ENCODE measurements at regions not wholly inside any gene's neighbourhood (a gene's known extent, or its start where the extent isn't known, plus 50 kb on each side); places are given as distances from the start of the nearest gene placed in this dataset.

DNA sequence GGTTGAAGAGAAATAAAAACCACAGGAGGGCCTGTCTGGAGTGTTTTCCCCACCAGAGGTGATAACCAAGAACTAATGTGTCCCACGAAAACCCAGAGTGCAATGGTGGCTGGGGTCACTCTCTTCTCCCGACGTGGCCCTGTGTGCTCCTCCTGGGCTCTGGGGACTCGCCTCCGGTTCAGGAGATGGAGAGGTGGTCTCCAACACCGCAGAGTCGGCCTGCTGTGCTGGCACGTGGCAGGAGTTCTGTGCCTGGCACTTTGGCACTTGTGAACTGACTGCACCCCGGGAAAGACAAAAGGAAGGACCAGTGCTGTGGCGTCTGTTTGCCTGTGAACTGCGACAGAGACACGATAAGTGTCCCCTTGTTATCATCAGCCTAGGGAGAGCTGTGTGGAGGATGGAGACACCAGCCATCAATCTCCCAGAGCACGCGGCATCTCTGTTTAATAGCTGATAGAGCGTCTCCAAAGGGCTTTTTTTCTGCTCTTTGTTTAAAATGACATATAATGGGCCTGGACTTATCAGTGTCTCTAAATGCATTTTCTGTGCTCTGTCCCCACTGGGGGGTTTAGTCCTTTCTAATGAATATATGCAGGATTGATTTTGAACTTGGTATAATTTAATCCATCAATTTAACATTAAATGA is 98.3 kb downstream of the MRPL36 start:
- H3K27me3 ChIP-seq (ENCODE audit: control insufficient read depth in 1 of 2, insufficient read depth in 2 of 2, low read length in 2 of 2): no peaks in the 10 kb centered on the region
- no peaks in the 10 kb centered on the region for H3K9me3 ChIP-seq (ENCODE audit: control insufficient read depth in 2 of 2, insufficient read depth in 1 of 2, low read depth in 1 of 2, low read length in 1 of 2)
- no peak overlapping the region for H3K4me3 ChIP-seq (ENCODE audit: low read depth in 1 of 2, low read length in 2 of 2)
- WGBS, 2 donors: 75 to 83% methylated on average over 15 of the region's 15 CpGs
- H3K4me1 ChIP-seq (ENCODE audit: control insufficient read depth in 2 of 2, insufficient read depth in 2 of 2, low read length in 1 of 2): no peaks in the 10 kb centered on the region
- H3K27ac ChIP-seq (ENCODE audit: low read depth in 2 of 2, low read length in 1 of 2): no peak overlapping the region
- no peaks in the 10 kb centered on the region for H3K36me3 ChIP-seq (ENCODE audit: control insufficient read depth in 2 of 2, insufficient read depth in 2 of 2, low read length in 1 of 2)

DNA sequence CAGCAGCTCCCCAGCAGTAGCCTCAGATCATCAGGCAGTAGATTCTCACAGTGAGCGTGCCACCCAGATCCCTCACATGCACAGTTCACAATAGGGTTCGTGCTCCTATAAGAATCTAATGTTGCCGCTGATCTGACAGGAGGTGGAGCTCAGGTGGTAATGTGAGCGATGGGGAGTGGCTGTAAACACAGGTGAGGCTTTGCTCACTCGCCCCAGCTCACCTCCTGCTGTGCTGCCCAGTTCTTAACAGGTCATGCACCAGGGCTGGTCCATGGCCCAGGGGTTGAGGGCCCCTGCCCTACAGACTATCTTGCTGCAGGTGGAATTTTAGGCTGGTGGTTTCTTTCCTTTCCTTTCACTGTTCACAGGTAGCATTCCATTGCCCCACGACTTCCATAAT is 100.2 kb downstream of the MRPL36 start:
- WGBS, 2 donors: 79 to 87% methylated on average over 6 of the region's 6 CpGs
- Histone ChIP-seq H3K4me3 (ENCODE audit: low read depth in 1 of 2, low read length in 2 of 2) (no peak overlapping the region), H3K27me3 (ENCODE audit: control insufficient read depth in 1 of 2, insufficient read depth in 2 of 2, low read length in 2 of 2) (no peaks in the 10 kb centered on the region)

DNA sequence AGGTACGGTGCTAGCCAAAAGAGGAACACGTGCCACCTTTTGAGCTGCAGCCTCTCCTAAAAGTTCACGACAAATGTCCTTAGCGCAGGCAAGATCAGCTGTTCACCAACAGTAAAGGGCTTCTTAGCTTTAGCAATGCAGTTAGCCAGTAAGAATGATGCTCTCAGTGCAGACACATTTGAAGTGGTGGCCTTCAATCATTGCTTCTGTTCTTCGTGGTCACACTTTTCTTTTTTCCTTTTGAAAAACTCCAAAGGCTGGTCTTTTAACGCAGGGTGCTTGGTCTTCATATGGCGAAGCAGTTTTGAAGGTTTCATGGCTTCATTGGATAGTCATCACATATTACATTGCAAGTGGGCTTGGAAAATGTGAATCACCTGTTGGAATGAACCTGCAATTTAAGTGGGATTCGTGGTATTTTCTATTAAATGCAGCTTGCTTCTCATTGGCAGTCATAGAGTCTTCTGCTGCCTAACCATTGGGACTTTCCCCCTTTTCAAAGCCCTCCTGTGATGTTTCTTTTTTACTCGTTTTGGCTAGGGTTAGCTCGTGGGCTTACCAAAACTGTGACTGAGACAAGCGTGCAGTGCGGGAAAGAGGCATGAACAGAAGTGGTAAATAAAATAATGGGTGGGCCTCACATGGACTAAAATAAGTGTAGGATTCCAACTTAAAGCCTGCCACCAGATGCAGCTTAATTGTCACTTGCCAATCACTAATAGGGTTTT is 100.9 kb downstream of the MRPL36 start:
- no peaks in the 10 kb centered on the region for H3K4me1 ChIP-seq (ENCODE audit: control insufficient read depth in 2 of 2, insufficient read depth in 2 of 2, low read length in 1 of 2)
- 77 to 80% methylated on average over 12 of the region's 12 CpGs for WGBS, 2 donors
- H3K27ac ChIP-seq (ENCODE audit: low read depth in 2 of 2, low read length in 1 of 2): no peak overlapping the region
- H3K36me3 ChIP-seq (ENCODE audit: control insufficient read depth in 2 of 2, insufficient read depth in 2 of 2, low read length in 1 of 2): no peaks in the 10 kb centered on the region
- H3K9me3 ChIP-seq (ENCODE audit: control insufficient read depth in 2 of 2, insufficient read depth in 1 of 2, low read depth in 1 of 2, low read length in 1 of 2): no peaks in the 10 kb centered on the region
- no peak overlapping the region for H3K4me3 ChIP-seq (ENCODE audit: low read depth in 1 of 2, low read length in 2 of 2)
- H3K27me3 ChIP-seq (ENCODE audit: control insufficient read depth in 1 of 2, insufficient read depth in 2 of 2, low read length in 2 of 2): no peaks in the 10 kb centered on the region

More for the DNA sequence above, 100.2 kb downstream of the MRPL36 start:
- H3K4me1 ChIP-seq (ENCODE audit: control insufficient read depth in 2 of 2, insufficient read depth in 2 of 2, low read length in 1 of 2): no peaks in the 10 kb centered on the region
- H3K36me3 ChIP-seq (ENCODE audit: control insufficient read depth in 2 of 2, insufficient read depth in 2 of 2, low read length in 1 of 2): no peaks in the 10 kb centered on the region
- H3K27ac ChIP-seq (ENCODE audit: low read depth in 2 of 2, low read length in 1 of 2): no peak overlapping the region
- no peaks in the 10 kb centered on the region for H3K9me3 ChIP-seq (ENCODE audit: control insufficient read depth in 2 of 2, insufficient read depth in 1 of 2, low read depth in 1 of 2, low read length in 1 of 2)

DNA sequence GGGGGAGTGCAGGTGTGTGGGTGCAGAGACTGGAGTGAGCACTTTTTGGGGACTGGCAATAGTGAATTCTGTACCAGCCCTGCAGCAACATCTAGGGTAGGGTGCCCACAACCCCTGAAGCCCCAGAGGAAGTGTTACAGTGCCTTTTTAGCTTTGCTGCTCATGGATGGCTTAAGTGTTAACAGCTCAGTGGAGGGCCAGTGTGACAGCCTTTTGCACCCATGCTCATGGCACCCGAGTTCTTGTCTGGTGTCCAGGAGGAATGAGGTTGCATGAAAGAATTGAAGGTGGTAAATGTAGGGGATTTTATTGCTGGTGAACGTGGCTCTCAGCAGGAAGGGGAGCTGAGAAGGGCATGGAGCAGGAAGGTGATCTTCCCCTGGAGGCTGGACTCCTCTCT is 107.3 kb downstream of the MRPL36 start:
- H3K4me1 ChIP-seq (ENCODE audit: control insufficient read depth in 2 of 2, insufficient read depth in 2 of 2, low read length in 1 of 2): no peaks in the 10 kb centered on the region
- 57 to 64% methylated on average over 2 of the region's 2 CpGs for whole genome bisulfite sequencing, 2 donors
- H3K27me3 ChIP-seq (ENCODE audit: control insufficient read depth in 1 of 2, insufficient read depth in 2 of 2, low read length in 2 of 2): no peaks in the 10 kb centered on the region
- H3K4me3 ChIP-seq (ENCODE audit: low read depth in 1 of 2, low read length in 2 of 2): no peak overlapping the region
- no peaks in the 10 kb centered on the region for H3K9me3 ChIP-seq (ENCODE audit: control insufficient read depth in 2 of 2, insufficient read depth in 1 of 2, low read depth in 1 of 2, low read length in 1 of 2)
- H3K36me3 ChIP-seq (ENCODE audit: control insufficient read depth in 2 of 2, insufficient read depth in 2 of 2, low read length in 1 of 2): no peaks in the 10 kb centered on the region
- H3K27ac ChIP-seq (ENCODE audit: low read depth in 2 of 2, low read length in 1 of 2): no peak overlapping the region

DNA sequence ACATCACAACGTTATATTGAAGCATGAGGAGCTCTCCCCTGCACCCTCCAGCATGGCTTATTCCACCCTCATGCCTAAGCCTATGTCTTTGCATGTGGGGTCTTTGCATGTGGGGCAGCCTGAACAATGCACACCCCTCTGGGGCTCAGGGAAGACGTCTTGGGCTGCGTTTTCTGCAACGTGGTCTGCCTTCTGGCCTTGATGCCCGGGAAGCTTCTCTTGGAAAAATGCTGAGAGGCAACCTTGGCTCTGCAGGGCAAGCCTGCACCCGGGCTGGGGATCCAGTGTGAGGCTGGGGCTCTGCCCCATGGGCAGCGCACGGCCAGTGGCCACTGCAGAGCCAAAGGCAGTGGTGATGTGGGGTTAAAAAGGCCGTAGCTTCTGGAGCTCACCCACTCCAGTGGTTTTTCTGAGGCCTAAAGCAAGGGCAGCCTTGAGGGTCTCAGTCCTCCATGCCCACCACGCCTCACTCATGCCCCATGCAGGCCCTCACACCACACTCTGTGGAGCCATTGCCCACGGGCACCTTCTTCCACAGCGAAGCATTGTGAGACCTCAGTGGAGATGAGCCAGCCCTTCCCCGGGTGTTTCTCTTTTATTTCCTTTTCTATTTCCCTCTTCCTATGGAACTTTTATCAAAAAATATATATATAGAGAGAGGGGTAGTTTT is 112.2 kb downstream of the MRPL36 start:
- no peaks in the 10 kb centered on the region for H3K4me1 ChIP-seq (ENCODE audit: control insufficient read depth in 2 of 2, insufficient read depth in 2 of 2, low read length in 1 of 2)
- 77 to 81% methylated on average over 13 of the region's 13 CpGs for WGBS, 2 donors
- H3K27me3 ChIP-seq (ENCODE audit: control insufficient read depth in 1 of 2, insufficient read depth in 2 of 2, low read length in 2 of 2): peaks cover 0 to 4% of the 10 kb centered on the region in 2 donors
- no peak overlapping the region for H3K4me3 ChIP-seq (ENCODE audit: low read depth in 1 of 2, low read length in 2 of 2)
- H3K36me3 ChIP-seq (ENCODE audit: control insufficient read depth in 2 of 2, insufficient read depth in 2 of 2, low read length in 1 of 2): no peaks in the 10 kb centered on the region
- no peak overlapping the region for H3K27ac ChIP-seq (ENCODE audit: low read depth in 2 of 2, low read length in 1 of 2)
- H3K9me3 ChIP-seq (ENCODE audit: control insufficient read depth in 2 of 2, insufficient read depth in 1 of 2, low read depth in 1 of 2, low read length in 1 of 2): no peaks in the 10 kb centered on the region

DNA sequence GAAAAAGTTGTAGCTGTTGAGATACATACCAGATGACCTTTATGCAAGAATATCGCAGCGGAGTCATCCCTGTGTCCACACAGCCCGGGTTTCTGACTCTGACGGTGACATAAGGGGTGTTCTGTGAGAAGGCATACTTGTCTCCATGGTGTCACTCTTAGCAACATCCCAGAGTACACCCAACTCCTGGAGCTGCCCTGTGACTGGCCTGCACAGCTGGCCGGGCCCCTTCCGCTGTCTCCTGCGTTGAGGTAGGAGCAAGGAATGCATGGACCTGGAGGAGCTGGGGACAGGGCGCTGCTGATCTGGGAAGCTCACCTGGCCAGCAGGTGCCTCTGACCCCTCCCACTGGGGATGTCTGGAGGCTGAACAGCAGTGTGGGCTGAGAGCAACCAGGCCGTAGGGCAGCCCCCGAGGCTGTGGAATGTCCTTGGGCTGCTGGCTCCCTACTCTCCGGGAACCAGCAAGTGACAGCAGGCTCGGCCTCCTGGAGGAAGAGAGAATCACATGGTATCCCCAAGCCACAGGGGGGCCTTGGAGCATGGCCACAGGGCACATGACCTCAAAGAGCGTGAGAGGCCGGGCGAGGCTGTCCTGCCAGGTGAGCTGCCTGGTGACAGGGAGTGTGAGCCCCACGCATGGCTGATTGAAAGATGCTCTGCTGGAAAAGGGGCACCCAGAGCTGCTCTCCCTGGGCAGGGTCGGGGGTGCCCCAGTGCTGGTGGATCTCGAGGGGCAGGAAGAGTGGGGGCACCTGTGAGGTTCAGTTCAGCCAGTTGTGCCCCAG is 113.4 kb downstream of the MRPL36 start:
- WGBS, 2 donors: 62 to 66% methylated on average over 18 of the region's 18 CpGs
- Histone ChIP-seq H3K9me3 (ENCODE audit: control insufficient read depth in 2 of 2, insufficient read depth in 1 of 2, low read depth in 1 of 2, low read length in 1 of 2) (no peaks in the 10 kb centered on the region), H3K27me3 (ENCODE audit: control insufficient read depth in 1 of 2, insufficient read depth in 2 of 2, low read length in 2 of 2) (peaks cover 0 to 4% of the 10 kb centered on the region in 2 donors), H3K27ac (ENCODE audit: low read depth in 2 of 2, low read length in 1 of 2) (no peak overlapping the region), H3K4me1 (ENCODE audit: control insufficient read depth in 2 of 2, insufficient read depth in 2 of 2, low read length in 1 of 2) (no peaks in the 10 kb centered on the region), H3K36me3 (ENCODE audit: control insufficient read depth in 2 of 2, insufficient read depth in 2 of 2, low read length in 1 of 2) (no peaks in the 10 kb centered on the region), H3K4me3 (ENCODE audit: low read depth in 1 of 2, low read length in 2 of 2) (no peak overlapping the region)

DNA sequence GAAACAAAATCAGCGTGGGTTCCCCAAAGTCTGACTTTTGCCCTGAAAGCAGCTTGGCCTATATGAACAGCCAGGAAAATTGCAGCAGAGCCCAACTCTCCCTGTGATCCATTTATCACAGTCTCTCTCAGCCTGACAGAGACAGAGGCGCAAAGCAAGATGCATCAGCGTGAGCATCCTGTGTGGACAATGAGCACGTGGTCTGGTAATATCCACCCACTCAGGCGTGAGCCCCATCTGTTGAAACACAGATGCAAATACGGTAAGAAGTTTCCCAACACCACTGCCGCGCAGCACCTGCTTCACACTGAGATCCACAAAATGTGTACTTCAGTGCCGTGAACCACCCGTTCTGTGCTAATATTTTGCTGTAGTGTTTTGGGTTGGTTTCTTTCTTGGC is 114.6 kb downstream of the MRPL36 start:
- no peaks in the 10 kb centered on the region for H3K4me1 ChIP-seq (ENCODE audit: control insufficient read depth in 2 of 2, insufficient read depth in 2 of 2, low read length in 1 of 2)
- H3K36me3 ChIP-seq (ENCODE audit: control insufficient read depth in 2 of 2, insufficient read depth in 2 of 2, low read length in 1 of 2): no peaks in the 10 kb centered on the region
- no peak overlapping the region for H3K27ac ChIP-seq (ENCODE audit: low read depth in 2 of 2, low read length in 1 of 2)
- H3K27me3 ChIP-seq (ENCODE audit: control insufficient read depth in 1 of 2, insufficient read depth in 2 of 2, low read length in 2 of 2): peaks cover 0 to 4% of the 10 kb centered on the region in 2 donors
- no peak overlapping the region for H3K4me3 ChIP-seq (ENCODE audit: low read depth in 1 of 2, low read length in 2 of 2)
- WGBS, 2 donors: 76 to 77% methylated on average over 10 of the region's 10 CpGs
- peaks cover 0 to 3% of the 10 kb centered on the region in 2 donors for H3K9me3 ChIP-seq (ENCODE audit: control insufficient read depth in 2 of 2, insufficient read depth in 1 of 2, low read depth in 1 of 2, low read length in 1 of 2)

DNA sequence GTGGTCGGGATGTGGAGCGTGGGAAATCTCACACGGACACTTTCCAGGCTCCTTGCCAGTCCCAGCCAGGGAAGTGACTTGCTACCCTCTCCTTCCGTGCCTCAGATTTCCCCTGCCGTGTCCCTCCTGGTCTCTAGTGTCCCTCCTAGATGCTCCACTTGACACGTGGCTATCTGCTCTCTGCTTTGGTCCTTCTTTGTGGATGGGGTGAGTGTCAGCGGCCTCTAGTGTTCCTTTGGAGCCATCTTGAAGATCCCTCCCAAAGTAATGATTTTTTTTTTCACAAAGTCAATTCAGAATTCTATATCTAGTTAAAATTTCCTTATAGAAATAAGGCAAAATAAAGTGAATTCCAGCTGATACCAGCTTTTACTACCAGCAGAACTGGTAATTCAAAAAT is 117.7 kb downstream of the MRPL36 start:
- H3K27me3 ChIP-seq (ENCODE audit: control insufficient read depth in 1 of 2, insufficient read depth in 2 of 2, low read length in 2 of 2): peaks cover 0 to 4% of the 10 kb centered on the region in 2 donors
- no peak overlapping the region for H3K27ac ChIP-seq (ENCODE audit: low read depth in 2 of 2, low read length in 1 of 2)
- H3K9me3 ChIP-seq (ENCODE audit: control insufficient read depth in 2 of 2, insufficient read depth in 1 of 2, low read depth in 1 of 2, low read length in 1 of 2): peaks cover 0 to 3% of the 10 kb centered on the region in 2 donors
- H3K36me3 ChIP-seq (ENCODE audit: control insufficient read depth in 2 of 2, insufficient read depth in 2 of 2, low read length in 1 of 2): no peaks in the 10 kb centered on the region
- no peaks in the 10 kb centered on the region for H3K4me1 ChIP-seq (ENCODE audit: control insufficient read depth in 2 of 2, insufficient read depth in 2 of 2, low read length in 1 of 2)
- 67 to 72% methylated on average over 6 to 7 of the region's 7 CpGs for WGBS, 2 donors
- H3K4me3 ChIP-seq (ENCODE audit: low read depth in 1 of 2, low read length in 2 of 2): no peak overlapping the region

DNA sequence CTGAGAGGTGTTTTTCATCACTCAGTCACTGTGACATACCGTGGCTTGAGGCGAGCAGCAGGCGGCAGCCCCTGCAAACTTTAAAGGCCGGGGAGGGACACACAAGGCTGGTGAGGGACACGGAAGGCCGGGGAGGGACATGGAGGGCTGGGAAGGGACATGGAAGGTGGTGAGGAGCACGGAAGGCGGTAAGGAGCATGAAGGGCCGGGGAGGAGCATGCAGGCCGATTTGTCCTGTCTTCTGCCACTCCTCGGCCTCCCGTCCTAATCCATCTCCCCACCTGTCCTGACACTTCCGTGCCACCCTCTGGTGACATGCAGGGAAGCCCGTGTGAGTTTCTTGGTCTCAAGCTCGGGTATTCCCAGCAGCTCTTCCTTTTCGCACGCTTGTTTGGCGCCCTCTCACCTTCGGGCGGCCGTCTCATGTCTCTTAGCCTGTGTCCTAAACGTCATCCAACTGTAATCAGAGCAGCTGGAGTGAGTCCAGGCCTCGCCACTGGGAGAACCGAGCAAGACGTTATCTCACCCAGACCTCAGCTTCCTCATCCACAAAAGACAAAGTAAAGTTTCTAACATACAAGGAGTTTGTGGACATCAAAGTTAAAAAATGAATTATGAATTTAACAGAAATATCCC is 126.5 kb downstream of the MRPL36 start:
- 35 to 38% methylated on average over 24 to 25 of the region's 25 CpGs for WGBS, 2 donors
- Histone ChIP-seq H3K4me1 (ENCODE audit: control insufficient read depth in 2 of 2, insufficient read depth in 2 of 2, low read length in 1 of 2) (peaks cover 0 to 2% of the 10 kb centered on the region in 2 donors), H3K9me3 (ENCODE audit: control insufficient read depth in 2 of 2, insufficient read depth in 1 of 2, low read depth in 1 of 2, low read length in 1 of 2) (peaks cover 2 to 7% of the 10 kb centered on the region in 2 donors), H3K4me3 (ENCODE audit: low read depth in 1 of 2, low read length in 2 of 2) (no peak overlapping the region), H3K27me3 (ENCODE audit: control insufficient read depth in 1 of 2, insufficient read depth in 2 of 2, low read length in 2 of 2) (peaks cover 0 to 2% of the 10 kb centered on the region in 2 donors), H3K36me3 (ENCODE audit: control insufficient read depth in 2 of 2, insufficient read depth in 2 of 2, low read length in 1 of 2) (no peaks in the 10 kb centered on the region), H3K27ac (ENCODE audit: low read depth in 2 of 2, low read length in 1 of 2) (no peak overlapping the region)

All from esophagus (tissue), 2 donors.